Ovary (tissue), 7 donors: ENCODE measurements at regions not wholly inside any gene's neighbourhood (a gene's known extent, or its start where the extent isn't known, plus 50 kb on each side); places are given as distances from the start of the nearest gene placed in this dataset.
"Not testable (repeated sequence)": the region's sequence is repeated elsewhere in the genome, so short reads cannot be mapped to it uniquely, and the experiment has no call there.

Experiments used
- DNase-seq, 5 donors: peaks; one replicate each; pipeline ENCODE4 v3.0.0-alpha.2; 2019 to 2020
- H3K27ac ChIP-seq, 2 donors: fragments of 200-600 bp; one replicate each; pipeline versions ENCODE4 v1.5.1 to v1.8.0; 2019 to 2022
- H3K27me3 ChIP-seq: fragments of 200-600 bp; one replicate; pipeline ENCODE4 v1.8.0; 2022
- H3K36me3 ChIP-seq: fragments of 200-600 bp; sonication (generic); one replicate; pipeline ENCODE4 v1.5.1; 2019
- H3K4me1 ChIP-seq: one replicate; pipeline ENCODE4 v1.8.1; 2013; ENCODE audit warnings: mild to moderate bottlenecking, moderate library complexity; ENCODE audit not compliant: insufficient read depth
- H3K4me3 ChIP-seq: fragments of 200-600 bp; sonication (generic); one replicate; pipeline ENCODE4 v1.5.1; 2017
- H3K9me3 ChIP-seq, 2 donors: fragments of 200-600 bp in 1 of 2; sonication (generic) in 1 of 2; one replicate each; pipeline versions ENCODE4 v1.5.1 to v1.8.1; 2013 to 2019; ENCODE audit warnings: mild to moderate bottlenecking in 1 of 2, moderate library complexity in 1 of 2
- EP300 ChIP-seq: sonication (generic); formaldehyde crosslinking; IDR thresholded peaks from one replicate; pipeline ENCODE4 v1.6.1; 2017; ENCODE audit warnings: antibody characterized with exemption
- POLR2A ChIP-seq: fragments of 450-650 bp; IDR thresholded peaks from one replicate; pipeline ENCODE4 v1.6.1; 2017; ENCODE audit warnings: antibody characterized with exemption, mild to moderate bottlenecking, moderate library complexity
- WGBS, 3 donors: extraction: QIAGEN DNeasy Blood & Tissue Kit in 1 of 3; methylation state at CpG; one replicate each; pipeline versions ENCODE4 v1.1.5 to v1.1.7; 2013 to 2017; 5-methylcytosine and 5-hydroxymethylcytosine counted together
- intact Hi-C, 4 donors: fragments of 100-400 bp; cut with DNase I; formaldehyde crosslinking; loops; one replicate each; pipeline versions ENCODE4 v1.11.0 to v1.15.1; 2022 to 2023
- TF ChIP-seq, protein P1 (sequence below), 3 donors: fragments of 450-650 bp in 2 of 3; fragments of 200-600 bp in 1 of 3; IDR thresholded peaks; one replicate each; pipeline versions ENCODE4 v1.5.1 to v1.8.0; 2016 to 2022; ENCODE audit warnings: antibody characterized with exemption in 3 of 3, mild to moderate bottlenecking in 1 of 3
- donor health status: DM: no; HTN: no; CAD: no; lungs with moderate emphysema.
- donor health status: DM: no; HTN: no; CAD: no.
- donor health status: Bipolar disorder and iron deficiency.
- donor health status: DM: no; HTN: no; CAD: no.
- donor health status: DM: yes; HTN: yes; CAD: no.

- Histone ChIP-seq H3K36me3 (no peaks in the 10 kb centered on the region), H3K27ac (no peak overlapping the region), H3K9me3 (no peaks in the 10 kb centered on the region), H3K4me1 (peaks cover 11% of the 10 kb centered on the region), H3K4me3 (no peak overlapping the region), H3K27me3 (no peaks in the 10 kb centered on the region)
- TF ChIP-seq EP300 (no peak), POLR2A (no peak)
- TF ChIP-seq, protein P1, sequence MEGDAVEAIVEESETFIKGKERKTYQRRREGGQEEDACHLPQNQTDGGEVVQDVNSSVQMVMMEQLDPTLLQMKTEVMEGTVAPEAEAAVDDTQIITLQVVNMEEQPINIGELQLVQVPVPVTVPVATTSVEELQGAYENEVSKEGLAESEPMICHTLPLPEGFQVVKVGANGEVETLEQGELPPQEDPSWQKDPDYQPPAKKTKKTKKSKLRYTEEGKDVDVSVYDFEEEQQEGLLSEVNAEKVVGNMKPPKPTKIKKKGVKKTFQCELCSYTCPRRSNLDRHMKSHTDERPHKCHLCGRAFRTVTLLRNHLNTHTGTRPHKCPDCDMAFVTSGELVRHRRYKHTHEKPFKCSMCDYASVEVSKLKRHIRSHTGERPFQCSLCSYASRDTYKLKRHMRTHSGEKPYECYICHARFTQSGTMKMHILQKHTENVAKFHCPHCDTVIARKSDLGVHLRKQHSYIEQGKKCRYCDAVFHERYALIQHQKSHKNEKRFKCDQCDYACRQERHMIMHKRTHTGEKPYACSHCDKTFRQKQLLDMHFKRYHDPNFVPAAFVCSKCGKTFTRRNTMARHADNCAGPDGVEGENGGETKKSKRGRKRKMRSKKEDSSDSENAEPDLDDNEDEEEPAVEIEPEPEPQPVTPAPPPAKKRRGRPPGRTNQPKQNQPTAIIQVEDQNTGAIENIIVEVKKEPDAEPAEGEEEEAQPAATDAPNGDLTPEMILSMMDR (IDR thresholded peaks at IDR 0.05) = no peak
- DNase-seq = no peak
- intact Hi-C loops = no loop called here
Measured at GRCh38 chr1:115159958-115160357, 70.7 kb upstream of the TSPAN2 start.

GRCh38 chr1:115158181-115158580, 68.9 kb upstream of the TSPAN2 start:
- H3K36me3 ChIP-seq = no peaks in the 10 kb centered on the region
- H3K4me1 ChIP-seq = peaks cover 11% of the 10 kb centered on the region
- H3K9me3 ChIP-seq = no peaks in the 10 kb centered on the region
- H3K27me3 ChIP-seq = no peaks in the 10 kb centered on the region
- no peak overlapping the region for H3K27ac ChIP-seq
- DNase-seq = peak; percentile 44 to 62 (median 55)
- intact Hi-C loops = no loop called here
- 3 to 10% (median 10%) methylated on average over 2 of the region's 2 CpGs for WGBS, 3 donors
- no peak overlapping the region for H3K4me3 ChIP-seq
- TF ChIP-seq EP300 = no peak
- TF ChIP-seq POLR2A = no peak
- TF ChIP-seq, protein P1 (IDR thresholded peaks at IDR 0.05) = no peak

DNA sequence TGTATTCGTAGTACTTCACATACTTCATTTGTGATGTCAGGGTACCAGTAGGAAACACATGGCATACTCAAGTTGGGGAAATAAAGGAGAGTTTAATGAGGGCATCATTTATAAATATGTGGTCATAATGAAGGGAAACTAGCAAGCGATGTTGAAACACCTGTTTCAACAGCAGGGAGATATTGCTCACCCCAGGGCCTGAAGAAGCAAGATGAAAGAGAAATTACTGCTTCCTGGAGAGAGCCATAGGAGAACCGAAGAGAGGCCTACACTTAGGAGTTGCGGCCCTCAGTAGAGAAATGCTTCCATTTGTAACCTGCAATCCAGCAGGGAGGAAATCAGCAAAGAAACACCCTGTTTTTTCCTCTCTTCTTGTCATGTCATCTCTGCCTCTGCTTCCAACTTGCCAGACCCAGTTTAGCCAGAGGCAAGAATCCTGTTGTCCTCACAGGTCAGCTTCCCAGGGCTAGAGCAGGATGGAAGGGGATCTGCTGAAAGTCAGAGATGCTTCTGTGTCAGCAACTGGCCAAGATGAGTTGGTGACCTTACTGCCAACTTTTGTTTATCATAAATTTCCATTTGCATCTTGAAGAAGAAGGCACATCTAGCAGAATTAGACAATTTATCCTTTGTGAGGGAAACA, 67.6 kb upstream of the TSPAN2 start:
- TF ChIP-seq, protein P1 (IDR thresholded peaks at IDR 0.05) = no peak
- TF ChIP-seq POLR2A (no peak), EP300 (no peak)
- no peaks in the 10 kb centered on the region for H3K27me3 ChIP-seq
- no peak overlapping the region for H3K27ac ChIP-seq
- H3K4me1 ChIP-seq = peaks cover 11% of the 10 kb centered on the region
- no peaks in the 10 kb centered on the region for H3K36me3 ChIP-seq
- no peak for DNase-seq
- no peak overlapping the region for H3K4me3 ChIP-seq
- WGBS, 3 donors = 93 to 98% (median 95%) methylated on average over 4 of the region's 4 CpGs
- H3K9me3 ChIP-seq = no peaks in the 10 kb centered on the region
- intact Hi-C loops = no loop called here

DNA sequence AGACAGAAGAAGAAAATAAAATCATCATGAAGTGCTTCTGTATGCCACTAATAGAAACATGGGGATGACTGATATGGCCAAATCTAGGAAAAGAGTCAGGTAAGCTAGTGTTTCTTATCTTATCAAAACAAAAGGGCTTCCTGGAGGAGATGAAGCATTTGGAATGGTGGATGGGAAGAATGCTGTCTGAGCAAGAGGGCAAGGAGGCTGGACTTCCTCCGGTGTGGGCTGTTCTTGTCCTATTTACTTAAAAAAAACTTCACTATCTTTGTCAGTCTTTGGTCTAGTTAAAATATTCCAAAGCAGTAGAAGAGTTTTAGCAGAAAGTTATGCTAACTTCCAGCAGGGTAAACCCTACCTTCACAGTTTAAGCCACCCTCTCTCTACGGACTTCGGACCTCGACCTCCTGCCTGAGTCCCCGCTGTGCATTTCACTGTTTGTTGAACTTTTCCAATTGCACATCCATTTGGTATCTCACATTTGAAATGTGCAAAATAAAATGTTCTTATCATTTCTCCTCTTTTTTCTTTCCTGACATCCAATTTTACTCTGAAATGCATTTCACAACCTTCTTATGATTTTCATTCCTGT, 64.8 kb upstream of the TSPAN2 start:
- no peak overlapping the region for H3K4me3 ChIP-seq
- no peaks in the 10 kb centered on the region for H3K9me3 ChIP-seq
- no peaks in the 10 kb centered on the region for H3K27me3 ChIP-seq
- TF ChIP-seq, protein P1 (IDR thresholded peaks at IDR 0.05) = no peak
- TF ChIP-seq POLR2A = no peak
- TF ChIP-seq EP300 = no peak
- intact Hi-C loops = no loop called here
- WGBS, 3 donors = 79 to 86% (median 85%) methylated on average over 5 of the region's 5 CpGs
- H3K27ac ChIP-seq = no peak overlapping the region
- H3K36me3 ChIP-seq = no peaks in the 10 kb centered on the region
- no peak for DNase-seq
- peaks cover 11% of the 10 kb centered on the region for H3K4me1 ChIP-seq

DNA sequence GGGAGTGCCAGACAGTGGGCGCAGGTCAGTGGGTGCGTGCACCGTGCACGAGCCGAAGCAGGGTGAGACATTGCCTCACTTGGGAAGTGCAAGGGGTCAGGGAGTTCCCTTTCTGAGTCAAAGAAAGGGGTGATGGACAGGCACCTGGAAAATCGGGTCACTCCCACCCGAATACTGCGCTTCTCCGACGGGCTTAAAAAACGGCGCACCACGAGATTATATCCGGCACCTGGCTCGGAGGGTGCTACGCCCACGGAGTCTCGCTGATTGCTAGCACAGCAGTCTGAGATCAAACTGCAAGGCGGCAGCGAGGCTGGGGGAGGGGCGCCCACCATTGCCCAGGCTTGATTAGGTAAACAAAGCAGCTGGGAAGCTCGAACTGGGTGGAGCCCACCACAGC, 58.6 kb upstream of the TSPAN2 start:
- not testable (repeated sequence) for H3K36me3 ChIP-seq, H3K27me3 ChIP-seq, H3K4me1 ChIP-seq, H3K27ac ChIP-seq, H3K9me3 ChIP-seq, DNase-seq, H3K4me3 ChIP-seq
- 14 to 30% (median 18%) methylated on average over 20 of the region's 22 CpGs for WGBS, 3 donors
- intact Hi-C loops = loop anchor here in 1 of 4 donors (10.0 kb wide), 2 partner anchors 117 to 187 kb away; partner anchors contain the start of gene NGF
